ENCODE measurements at regions not wholly inside any gene's neighbourhood (a gene's known extent, or its start where the extent isn't known, plus 50 kb on each side); places are given as distances from the start of the nearest gene placed in this dataset.

- no peak for TF ChIP-seq CTCF (IDR thresholded peaks at IDR 0.05; ENCODE audit: low read depth, low read length, poor library complexity, severe bottlenecking)
- TF ChIP-seq EZH2phosphoT487 (IDR thresholded peaks at IDR 0.05; ENCODE audit: borderline replicate concordance, low read length), result no peak
These were observed 1484.8 kb downstream of the EFNB2 start for GRCh38 chr13:105050686-105051085.
